HG02885 (cell line): ENCODE measurements at regions not wholly inside any gene's neighbourhood (a gene's known extent, or its start where the extent isn't known, plus 50 kb on each side); places are given as distances from the start of the nearest gene placed in this dataset.

Source experiments
- ATAC-seq: cut with Tn5 transposase; IDR thresholded peaks from one replicate; pipeline ENCODE4 v1.9.1; 2021; ENCODE audit warnings: mild to moderate bottlenecking; ENCODE audit not compliant: unreplicated experiment, poor library complexity

DNA sequence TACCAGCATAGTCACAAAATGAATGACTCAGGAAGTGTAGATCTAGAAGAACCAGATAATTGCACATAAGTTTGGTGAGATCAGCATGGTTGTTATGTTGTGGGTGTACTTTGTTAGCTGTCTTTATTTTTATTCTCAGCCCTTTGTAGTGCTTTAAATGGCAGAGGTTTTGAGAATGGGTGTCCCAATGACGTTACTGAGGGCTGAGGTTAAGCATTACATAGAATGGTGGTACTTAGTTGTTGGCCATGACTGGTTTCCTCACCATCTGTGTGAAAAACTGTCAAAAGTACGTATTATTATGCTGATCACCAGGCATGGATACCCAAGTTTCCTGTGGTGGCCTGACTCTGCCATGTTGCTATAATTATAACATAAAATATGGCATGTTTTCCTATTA, 165.8 kb downstream of the UBE2E3 start:
- ATAC-seq: no peak

DNA sequence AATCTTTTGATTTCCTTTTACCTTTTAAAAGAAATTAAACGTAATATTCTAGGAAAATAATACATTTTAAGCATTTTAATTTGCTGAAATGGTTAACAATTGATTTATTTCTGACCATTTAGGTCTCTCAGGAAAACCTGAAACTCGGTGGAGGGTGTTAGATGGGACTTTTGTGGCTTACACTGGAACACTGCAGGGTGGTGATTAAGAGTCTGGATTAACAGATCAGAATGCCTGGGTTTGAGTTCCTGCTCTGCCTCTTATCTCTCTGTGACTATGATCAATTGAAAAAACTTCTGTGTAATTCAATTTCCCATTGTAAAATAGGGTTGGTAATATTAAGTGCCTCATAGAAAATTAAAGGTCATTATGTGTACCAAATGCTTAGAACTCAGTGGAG, 168.7 kb downstream of the UBE2E3 start:
- no peak for ATAC-seq

GRCh38 chr2:181152226-181152625, 171.8 kb downstream of the UBE2E3 start:
- ATAC-seq: no peak

GRCh38 chr2:181152701-181153100, 172.3 kb downstream of the UBE2E3 start:
- no peak for ATAC-seq

GRCh38 chr2:181153886-181154285, 173.5 kb downstream of the UBE2E3 start:
- no peak for ATAC-seq

DNA sequence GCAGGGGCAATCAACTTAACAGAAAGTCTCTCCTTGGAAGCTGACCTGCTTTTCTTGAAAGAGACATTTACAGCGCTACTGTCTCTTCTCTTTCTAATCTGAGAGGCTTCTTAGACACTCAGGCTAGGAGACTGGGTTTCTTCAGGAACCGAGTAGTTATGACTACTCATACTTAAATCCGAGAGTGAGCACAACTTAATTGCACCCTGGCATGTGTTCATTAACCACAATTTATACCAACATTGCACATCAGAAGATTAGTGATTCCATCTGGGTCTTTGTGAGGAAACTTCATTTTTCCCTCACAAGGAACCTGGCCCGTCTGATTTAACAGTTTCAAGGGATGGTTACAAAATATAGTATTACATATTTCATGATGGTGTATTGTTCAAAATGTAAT, 176.9 kb downstream of the UBE2E3 start:
- ATAC-seq: no peak

GRCh38 chr2:181158427-181158826, 178.0 kb downstream of the UBE2E3 start:
- ATAC-seq: no peak

GRCh38 chr2:181161615-181162014, 181.2 kb downstream of the UBE2E3 start:
- ATAC-seq: no peak

DNA sequence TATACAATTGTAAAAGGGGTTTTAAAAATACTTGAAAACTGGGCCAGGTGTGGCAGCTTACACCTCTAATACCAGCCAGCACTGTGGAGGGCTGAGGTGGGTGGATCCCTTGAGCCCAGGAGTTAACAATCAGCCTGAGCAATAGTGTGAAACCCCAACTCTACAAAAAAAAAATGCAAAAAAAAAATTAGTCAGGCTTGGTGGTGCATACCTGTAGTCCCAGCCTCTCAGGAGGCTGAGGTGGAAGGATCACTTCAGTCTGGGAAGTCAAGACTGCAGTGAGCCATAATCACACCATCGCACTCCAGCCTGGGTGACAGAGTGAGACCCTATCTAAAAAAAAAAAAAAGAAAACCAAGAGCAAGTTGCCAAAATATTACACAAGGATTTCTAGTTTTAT, 182.7 kb downstream of the UBE2E3 start:
- no peak for ATAC-seq

DNA sequence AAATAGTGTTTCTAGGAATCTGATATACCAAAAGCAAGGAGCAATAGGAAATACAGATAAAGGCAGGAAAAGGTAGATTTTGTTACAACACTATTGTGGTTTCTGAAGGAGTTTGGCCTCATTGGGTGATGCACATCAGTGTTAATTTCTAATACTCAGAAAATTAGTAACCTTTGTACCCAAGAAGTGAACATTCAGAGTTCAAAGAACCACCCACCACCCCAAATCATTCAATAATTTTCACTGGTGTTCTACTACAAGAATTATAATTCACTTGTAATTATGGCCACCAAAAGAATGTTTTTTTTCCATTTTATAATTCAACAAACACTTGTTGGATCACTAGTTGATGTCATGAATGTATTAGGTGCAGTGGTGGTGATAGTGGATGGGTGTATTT, 183.3 kb downstream of the UBE2E3 start:
- ATAC-seq: no peak

GRCh38 chr2:181164699-181165098, 184.3 kb downstream of the UBE2E3 start:
- ATAC-seq: peak; percentile 74

DNA sequence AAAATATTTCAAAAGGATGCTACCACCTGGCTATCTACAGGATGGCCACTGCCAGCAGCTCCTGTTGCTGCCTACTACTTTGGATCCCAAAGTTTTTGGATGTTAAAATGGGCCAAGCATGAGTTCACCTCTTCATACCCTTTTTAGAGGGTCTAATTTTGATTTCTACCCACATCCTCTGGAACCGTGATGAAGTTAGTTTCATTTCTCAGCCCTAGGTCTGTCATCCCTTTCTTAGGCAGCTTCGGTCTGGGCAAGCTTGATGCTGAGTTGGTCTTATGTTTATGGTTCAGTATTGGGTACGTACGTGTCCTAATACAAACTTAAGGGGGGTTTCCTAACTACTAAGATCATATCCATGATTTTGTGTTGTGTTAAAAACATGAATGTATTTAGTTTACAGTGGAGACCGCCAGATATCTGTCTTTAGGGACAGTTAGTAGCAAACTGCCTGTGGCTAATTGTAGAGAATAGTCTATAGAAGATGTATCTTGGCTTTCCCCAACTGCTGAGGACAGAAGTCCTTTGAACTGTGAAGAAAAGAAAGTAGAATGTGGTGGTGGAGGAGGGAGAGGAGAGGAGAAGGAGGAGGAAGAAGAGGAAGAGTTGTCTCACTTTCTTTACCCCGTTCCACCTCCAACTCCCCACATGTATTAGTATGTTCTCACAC, 184.9 kb downstream of the UBE2E3 start:
- ATAC-seq: peak; percentile 77

GRCh38 chr2:181169503-181169902, 189.1 kb downstream of the UBE2E3 start:
- ATAC-seq: no peak

- ATAC-seq: no peak
Observed at GRCh38 chr2:181170256-181170655, 189.9 kb downstream of the UBE2E3 start.

- ATAC-seq: no peak
Observed at GRCh38 chr2:181172676-181173075, 192.3 kb downstream of the UBE2E3 start.

DNA sequence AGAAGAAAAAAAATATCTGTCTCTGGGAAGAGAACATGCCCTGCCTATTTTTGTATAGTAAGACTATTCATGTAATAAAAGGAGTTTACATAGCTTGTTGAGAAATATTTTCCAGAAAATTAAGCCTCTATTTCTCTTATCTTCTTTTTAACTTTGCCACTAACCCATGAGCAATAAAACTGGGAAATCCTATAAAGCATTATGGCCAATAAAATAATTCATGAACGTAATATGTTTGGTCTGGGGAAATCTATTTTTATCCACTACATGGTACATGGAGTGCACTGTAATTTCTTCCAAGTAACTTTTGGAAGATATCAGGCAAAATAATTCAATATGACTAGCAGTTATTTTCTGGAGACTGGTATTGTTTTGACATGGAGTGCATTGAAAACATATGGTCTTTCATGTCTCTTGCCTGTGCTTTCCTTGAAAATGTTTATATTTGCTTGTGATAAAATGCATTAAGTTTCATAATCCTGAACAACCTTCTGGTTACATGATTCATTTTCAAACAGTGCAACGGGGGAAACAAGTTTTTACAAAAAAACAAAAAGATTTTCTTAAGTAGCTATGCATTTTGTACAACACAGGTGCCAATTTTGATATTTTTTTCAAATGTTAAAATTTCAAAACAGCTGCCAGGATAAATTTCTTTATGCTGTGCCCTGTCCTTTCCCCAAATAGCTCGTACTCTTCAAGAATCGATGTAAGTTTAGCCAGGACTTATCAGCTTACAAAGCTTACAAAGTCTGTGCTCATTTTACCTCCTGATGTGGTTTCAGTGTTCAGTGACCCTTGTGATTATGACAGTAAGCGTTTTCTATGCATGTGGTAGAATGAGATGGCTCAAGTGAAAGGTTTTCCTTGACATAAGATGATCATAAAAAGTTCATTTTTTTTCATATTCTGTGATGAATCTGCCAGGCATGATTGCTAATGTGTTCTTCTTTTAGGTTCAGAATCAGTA, 194.5 kb downstream of the UBE2E3 start:
- peak; percentile 72 for ATAC-seq

GRCh38 chr2:181176540-181176939, 196.1 kb downstream of the UBE2E3 start:
- ATAC-seq: no peak

GRCh38 chr2:181177376-181177775, 197.0 kb downstream of the UBE2E3 start:
- ATAC-seq: no peak

GRCh38 chr2:181178130-181178529, 197.7 kb downstream of the UBE2E3 start:
- ATAC-seq: peak; percentile 54

- peak; percentile 61 for ATAC-seq
Observed at GRCh38 chr2:181178823-181179412, 198.5 kb downstream of the UBE2E3 start.

DNA sequence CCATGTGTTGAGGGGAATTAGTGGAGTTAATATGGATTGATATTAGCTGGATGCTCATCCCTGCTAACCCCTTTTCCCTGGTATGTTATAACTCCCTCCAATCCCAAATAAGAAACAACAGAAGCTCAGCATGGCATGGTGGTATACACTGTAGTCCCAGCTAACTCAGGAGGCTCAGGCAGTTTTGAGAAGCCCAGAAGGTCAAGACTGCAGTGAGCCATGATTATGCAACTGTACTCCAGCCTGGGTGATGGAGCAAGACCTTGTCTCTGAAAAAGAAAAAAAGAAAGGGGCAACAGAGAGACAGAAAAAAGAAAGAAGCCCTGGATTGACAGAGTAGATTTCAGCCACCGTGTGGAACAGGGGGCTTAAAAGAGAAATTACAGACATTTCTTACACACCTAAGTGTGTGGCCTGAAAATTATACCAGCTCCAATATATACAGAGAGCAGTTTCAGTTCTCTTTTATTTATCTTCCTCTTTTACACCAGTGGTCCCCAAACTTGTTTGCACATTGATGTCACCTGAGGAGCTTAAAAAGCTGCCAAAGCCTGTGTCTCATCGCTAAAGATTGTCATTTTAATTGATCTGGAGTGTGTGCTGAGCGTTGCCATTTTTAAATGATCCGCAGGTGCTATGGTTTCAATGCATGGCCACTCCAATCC, 203.6 kb downstream of the UBE2E3 start:
- peak; percentile 99 for ATAC-seq
